HCT116 (cell line): ENCODE measurements at regions not wholly inside any gene's neighbourhood (a gene's known extent, or its start where the extent isn't known, plus 50 kb on each side); places are given as distances from the start of the nearest gene placed in this dataset.

Source experiments
- CTCF ChIP-seq, 3 experiments: fragments of 200-600 bp in 1 of 3; sonication (generic) in 1 of 3; IDR thresholded peaks in 2 of 3; conservative IDR thresholded peaks in 1 of 3; 2 replicates each; pipeline ENCODE4 v1.5.1; 2012 to 2017; ENCODE audit warnings: low read depth in 2 of 3, low read length in 2 of 3, antibody characterized with exemption in 1 of 3, borderline replicate concordance in 1 of 3, control low read depth in 1 of 3, mild to moderate bottlenecking in 1 of 3, mixed read lengths in 1 of 3, mixed run types in 1 of 3, moderate library complexity in 1 of 3; ENCODE audit not compliant: insufficient read depth in 1 of 3
- ZNF274 ChIP-seq: fragments of 200-500 bp; sonication (Bioruptor generic); IDR thresholded peaks from 2 replicates; pipeline ENCODE4 v1.6.1; 2014; ENCODE audit warnings: mild to moderate bottlenecking, low read depth, low read length, inconsistent platforms

- no peak for TF ChIP-seq CTCF (IDR thresholded peaks at IDR 0.05 in 2 of 3, conservative IDR thresholded peaks at IDR 0.05 in 1 of 3; ENCODE audit: borderline replicate concordance in 1 of 3, insufficient read depth in 1 of 3, low read depth in 2 of 3, low read length in 2 of 3)
- TF ChIP-seq ZNF274, result no peak
These were observed 973.8 kb upstream of the CELF4 start for GRCh38 chr18:38539371-38539770.
